Psoas muscle (tissue), 7 donors: ENCODE measurements at regions not wholly inside any gene's neighbourhood (a gene's known extent, or its start where the extent isn't known, plus 50 kb on each side); places are given as distances from the start of the nearest gene placed in this dataset.
"Not testable (repeated sequence)": the region's sequence is repeated elsewhere in the genome, so short reads cannot be mapped to it uniquely, and the experiment has no call there.

ENCODE experiments used
- ATAC-seq, 4 donors: fragments of 200-7000 bp; cut with Tn5 transposase; one replicate each; pipeline ENCODE4 v1.9.1; 2020; ENCODE audit warnings: moderate library complexity in 3 of 4, mild to moderate bottlenecking in 2 of 4
- DNase-seq, 2 donors: peaks; one replicate each; pipeline ENCODE4 v3.0.0-alpha.2; 2020
- H3K27ac ChIP-seq: fragments of 200-600 bp; one replicate; pipeline ENCODE4 v1.8.0; 2022
- H3K27me3 ChIP-seq, 3 donors: fragments of 200-600 bp in 1 of 3; one replicate each; pipeline versions ENCODE4 v1.6.1 to v1.8.0; 2013 to 2022; ENCODE audit warnings: low read length in 2 of 3, mild to moderate bottlenecking in 2 of 3, moderate library complexity in 1 of 3; ENCODE audit not compliant: insufficient read depth in 3 of 3
- H3K36me3 ChIP-seq, 2 donors: fragments of 200-600 bp in 1 of 2; one replicate each; pipeline versions ENCODE4 v1.6.1 to v1.8.0; 2013 to 2022; ENCODE audit warnings: low read depth in 1 of 2, mild to moderate bottlenecking in 1 of 2, moderate library complexity in 1 of 2; ENCODE audit not compliant: insufficient read depth in 1 of 2
- H3K4me1 ChIP-seq: fragments of 200-600 bp; one replicate; pipeline ENCODE4 v1.8.0; 2022
- H3K4me3 ChIP-seq: fragments of 200-600 bp; one replicate; pipeline ENCODE4 v1.8.0; 2022; ENCODE audit warnings: mild to moderate bottlenecking
- H3K9me3 ChIP-seq: fragments of 200-600 bp; one replicate; pipeline ENCODE4 v1.8.0; 2022
- WGBS, 3 donors: extraction: QIAGEN DNeasy Blood & Tissue Kit; methylation state at CpG; one replicate each; pipeline versions ENCODE4 v1.1.6 to v1.1.7; 2013; 5-methylcytosine and 5-hydroxymethylcytosine counted together
- intact Hi-C, 2 donors: fragments of 100-400 bp; cut with DNase I; formaldehyde crosslinking; loops; one replicate each; pipeline versions ENCODE4 v1.11.0 to v1.14.2; 2022
- TF ChIP-seq, protein P1 (sequence below): fragments of 200-600 bp; IDR thresholded peaks from one replicate; pipeline ENCODE4 v1.8.0; 2022; ENCODE audit warnings: antibody characterized with exemption
- donor health status: healthy with polysubstance abuse.
- donor health status: DM: no; HTN: no; CAD: no; lungs with moderate emphysema.
- donor health status: Bipolar disorder and iron deficiency.
- donor health status: healthy.
- donor health status: DM: yes; HTN: yes; CAD: no.
- donor health status: DM: no; HTN: no; CAD: no.
- donor health status: DM: yes; HTN: yes; CAD: no.

DNA sequence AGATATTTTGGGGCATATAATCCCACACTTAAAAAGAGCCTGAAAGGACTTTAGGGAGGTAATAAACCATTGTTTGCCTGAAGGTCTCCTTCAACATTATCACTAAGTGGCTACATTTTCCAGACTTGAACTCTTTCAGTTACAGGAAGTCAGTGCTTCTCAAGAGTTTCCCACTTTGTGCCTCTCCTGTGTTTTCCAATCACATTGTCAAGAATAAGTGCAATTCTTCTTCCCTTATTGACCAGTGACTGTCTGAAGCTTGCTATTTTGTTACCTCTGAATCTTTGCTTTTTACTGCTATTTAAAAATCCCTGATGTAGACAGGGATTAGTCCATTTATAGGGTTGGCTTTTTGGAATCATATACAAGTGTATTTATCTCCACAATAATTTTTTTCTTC lies 346.7 kb upstream of the ANKRD30A start:
- TF ChIP-seq, protein P1, sequence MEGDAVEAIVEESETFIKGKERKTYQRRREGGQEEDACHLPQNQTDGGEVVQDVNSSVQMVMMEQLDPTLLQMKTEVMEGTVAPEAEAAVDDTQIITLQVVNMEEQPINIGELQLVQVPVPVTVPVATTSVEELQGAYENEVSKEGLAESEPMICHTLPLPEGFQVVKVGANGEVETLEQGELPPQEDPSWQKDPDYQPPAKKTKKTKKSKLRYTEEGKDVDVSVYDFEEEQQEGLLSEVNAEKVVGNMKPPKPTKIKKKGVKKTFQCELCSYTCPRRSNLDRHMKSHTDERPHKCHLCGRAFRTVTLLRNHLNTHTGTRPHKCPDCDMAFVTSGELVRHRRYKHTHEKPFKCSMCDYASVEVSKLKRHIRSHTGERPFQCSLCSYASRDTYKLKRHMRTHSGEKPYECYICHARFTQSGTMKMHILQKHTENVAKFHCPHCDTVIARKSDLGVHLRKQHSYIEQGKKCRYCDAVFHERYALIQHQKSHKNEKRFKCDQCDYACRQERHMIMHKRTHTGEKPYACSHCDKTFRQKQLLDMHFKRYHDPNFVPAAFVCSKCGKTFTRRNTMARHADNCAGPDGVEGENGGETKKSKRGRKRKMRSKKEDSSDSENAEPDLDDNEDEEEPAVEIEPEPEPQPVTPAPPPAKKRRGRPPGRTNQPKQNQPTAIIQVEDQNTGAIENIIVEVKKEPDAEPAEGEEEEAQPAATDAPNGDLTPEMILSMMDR = no peak
- H3K4me3 ChIP-seq = no peak overlapping the region
- no peaks in the 10 kb centered on the region for H3K4me1 ChIP-seq
- H3K27ac ChIP-seq = no peak overlapping the region
- H3K27me3 ChIP-seq = no peaks in the 10 kb centered on the region
- H3K9me3 ChIP-seq = no peaks in the 10 kb centered on the region
- intact Hi-C loops = loop anchor here (2.0 kb wide), 1 partner anchor 1144 kb away; no protein-coding TSS in a partner anchor
- H3K36me3 ChIP-seq = no peaks in the 10 kb centered on the region
- DNase-seq (no peak), ATAC-seq (no peak)

DNA sequence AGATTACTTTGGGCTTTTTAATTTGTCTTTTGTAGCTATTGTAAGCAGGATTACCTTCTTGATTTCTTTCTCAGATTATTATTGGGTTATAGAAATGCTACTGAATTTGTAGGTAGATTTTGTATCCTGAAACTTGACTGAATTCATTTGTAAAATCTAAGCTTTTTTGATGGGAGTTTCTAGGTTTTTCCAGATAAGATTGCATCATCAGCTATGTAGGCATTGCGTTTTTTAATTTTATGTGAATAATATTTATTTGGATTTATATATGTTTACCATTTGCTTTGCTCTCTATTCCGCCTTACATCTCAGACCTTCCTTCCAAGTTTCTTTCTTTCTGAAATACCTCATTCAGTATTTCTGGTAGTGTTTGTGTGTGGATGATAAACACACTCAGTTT lies 351.7 kb upstream of the ANKRD30A start:
- TF ChIP-seq, protein P1 = no peak
- intact Hi-C loops = no loop called here
- Histone ChIP-seq H3K36me3 (no peaks in the 10 kb centered on the region), H3K4me1 (no peaks in the 10 kb centered on the region), H3K4me3 (no peak overlapping the region), H3K27me3 (no peaks in the 10 kb centered on the region), H3K9me3 (no peaks in the 10 kb centered on the region), H3K27ac (no peak overlapping the region)
- no peak for ATAC-seq
- no peak for DNase-seq
- WGBS, 3 donors = 93 to 97% (median 96%) methylated on average over 2 of the region's 2 CpGs

DNA sequence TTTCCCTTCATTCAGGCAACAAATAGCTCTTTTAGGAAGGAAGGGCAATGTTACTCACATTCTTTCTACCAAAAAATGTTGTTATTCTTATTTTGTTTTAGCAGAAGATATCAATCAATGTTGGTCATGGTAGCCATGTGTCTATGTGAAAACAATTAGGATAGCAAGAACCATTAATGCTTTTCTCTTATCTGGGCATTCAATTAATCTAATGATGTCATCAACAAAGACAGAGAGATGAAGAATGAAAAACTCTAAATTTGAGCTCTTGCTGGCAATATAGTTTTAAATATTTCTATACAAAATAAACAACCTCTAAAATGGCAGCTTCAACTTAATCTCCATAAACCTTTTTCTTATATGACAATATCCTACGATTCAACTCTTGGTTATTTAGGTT lies 353.7 kb upstream of the ANKRD30A start:
- intact Hi-C loops = no loop called here
- H3K27me3 ChIP-seq = no peaks in the 10 kb centered on the region
- ATAC-seq (no peak), DNase-seq (no peak)
- no peaks in the 10 kb centered on the region for H3K4me1 ChIP-seq
- H3K36me3 ChIP-seq = no peaks in the 10 kb centered on the region
- H3K4me3 ChIP-seq = no peak overlapping the region
- no peaks in the 10 kb centered on the region for H3K9me3 ChIP-seq
- H3K27ac ChIP-seq = no peak overlapping the region
- WGBS, 3 donors = 89 to 96% (median 90%) methylated on average over 1 of the region's 1 CpG
- TF ChIP-seq, protein P1 = no peak

DNA sequence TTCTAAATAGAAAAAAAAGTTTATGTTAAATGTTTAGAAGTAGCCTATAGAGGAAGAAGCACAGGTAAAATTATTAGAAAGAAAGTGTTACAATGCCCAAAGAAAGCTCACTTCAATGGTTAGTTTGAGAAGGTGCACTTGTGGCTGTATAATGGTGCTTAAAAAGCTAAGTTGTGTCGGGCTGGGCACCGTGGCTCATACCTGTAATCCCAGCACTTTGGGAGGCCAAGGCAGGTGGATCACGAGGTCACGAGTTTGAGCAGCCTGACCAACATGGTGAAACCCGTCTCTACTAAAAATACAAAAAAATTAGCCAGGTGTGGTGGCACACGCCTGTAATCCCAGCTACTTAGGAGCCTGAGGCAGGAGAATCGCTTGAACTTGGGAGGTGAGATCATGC lies 355.7 kb upstream of the ANKRD30A start:
- H3K36me3 ChIP-seq, H3K27me3 ChIP-seq, H3K27ac ChIP-seq, DNase-seq, ATAC-seq, H3K4me1 ChIP-seq, H3K9me3 ChIP-seq, H3K4me3 ChIP-seq, intact Hi-C loops: not testable (repeated sequence)
- 95 to 96% (median 95%) methylated on average over 7 of the region's 7 CpGs for WGBS, 3 donors

DNA sequence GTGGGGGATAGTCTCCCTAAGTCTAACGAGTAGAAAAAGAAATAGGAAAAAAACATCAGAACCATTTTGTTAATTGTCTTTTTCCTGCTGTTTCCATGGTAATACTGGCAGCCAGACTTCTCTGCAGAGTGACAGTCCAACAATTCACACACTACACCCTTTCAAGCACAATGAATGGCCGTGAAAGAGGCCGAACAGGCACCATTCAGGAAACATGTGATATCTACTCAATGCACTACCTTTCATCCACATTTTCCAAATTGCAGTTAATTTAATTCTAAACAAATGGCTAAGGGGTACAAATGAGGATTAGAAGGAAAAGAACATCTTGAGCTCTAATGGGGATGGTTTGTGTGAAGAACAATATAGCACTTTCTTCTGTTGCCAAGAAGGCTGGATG lies 358.5 kb upstream of the ANKRD30A start:
- WGBS, 3 donors = 51 to 57% (median 56%) methylated on average over 3 of the region's 3 CpGs
- DNase-seq = no peak
- intact Hi-C loops = no loop called here
- no peak for ATAC-seq
- no peak overlapping the region for H3K4me3 ChIP-seq
- TF ChIP-seq, protein P1 = no peak
- no peaks in the 10 kb centered on the region for H3K27me3 ChIP-seq
- H3K36me3 ChIP-seq = no peaks in the 10 kb centered on the region
- no peak overlapping the region for H3K27ac ChIP-seq
- no peaks in the 10 kb centered on the region for H3K9me3 ChIP-seq
- H3K4me1 ChIP-seq = no peaks in the 10 kb centered on the region
